GM18517 (cell line): ENCODE measurements at regions not wholly inside any gene's neighbourhood (a gene's known extent, or its start where the extent isn't known, plus 50 kb on each side); places are given as distances from the start of the nearest gene placed in this dataset.
A peak's percentile ranks its signal among the peaks of the same experiment; 100 is the strongest.

ENCODE experiments used
- ATAC-seq: cut with Tn5 transposase; IDR thresholded peaks from one replicate; pipeline ENCODE4 v1.9.1; 2021; ENCODE audit warnings: mild to moderate bottlenecking, moderate library complexity; ENCODE audit not compliant: unreplicated experiment

DNA sequence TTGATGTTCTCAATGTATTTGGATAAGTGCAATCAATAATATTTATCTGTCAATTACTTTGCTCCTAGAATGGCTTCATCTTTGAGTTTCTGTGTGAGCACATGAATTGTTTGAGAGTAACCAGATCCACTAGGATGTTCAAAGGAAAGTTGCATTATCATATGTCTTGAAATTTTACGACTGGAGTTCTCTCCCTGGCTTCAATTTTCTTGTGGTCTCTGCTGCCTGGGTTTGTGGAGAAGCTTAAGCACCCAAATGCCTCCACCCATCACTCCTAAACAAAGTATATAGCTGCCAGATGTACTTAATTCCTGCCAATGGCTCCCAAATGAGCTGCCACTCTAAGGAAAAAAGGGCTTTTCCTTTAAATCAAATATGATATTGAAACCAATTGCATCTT, 1149.4 kb upstream of the ZEB2 start:
- ATAC-seq = no peak

DNA sequence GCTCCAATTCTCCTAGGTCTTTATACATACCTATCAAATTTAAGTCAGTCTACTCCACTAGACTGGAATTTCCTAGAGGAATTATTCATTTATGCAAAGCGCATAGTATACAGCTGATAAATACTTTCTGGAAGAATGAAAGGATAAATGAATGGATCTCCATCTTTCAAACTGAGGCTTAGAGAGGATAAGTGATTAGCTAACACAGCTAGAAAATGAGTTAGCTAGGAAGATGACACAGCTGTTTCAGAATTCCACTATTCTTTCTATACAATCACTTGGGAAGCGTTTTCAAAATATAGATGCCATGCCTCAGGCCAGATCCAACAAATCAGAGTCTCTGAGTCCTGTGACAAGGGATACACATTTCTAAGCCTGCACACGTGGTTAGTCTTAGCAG, 1146.6 kb upstream of the ZEB2 start:
- no peak for ATAC-seq

DNA sequence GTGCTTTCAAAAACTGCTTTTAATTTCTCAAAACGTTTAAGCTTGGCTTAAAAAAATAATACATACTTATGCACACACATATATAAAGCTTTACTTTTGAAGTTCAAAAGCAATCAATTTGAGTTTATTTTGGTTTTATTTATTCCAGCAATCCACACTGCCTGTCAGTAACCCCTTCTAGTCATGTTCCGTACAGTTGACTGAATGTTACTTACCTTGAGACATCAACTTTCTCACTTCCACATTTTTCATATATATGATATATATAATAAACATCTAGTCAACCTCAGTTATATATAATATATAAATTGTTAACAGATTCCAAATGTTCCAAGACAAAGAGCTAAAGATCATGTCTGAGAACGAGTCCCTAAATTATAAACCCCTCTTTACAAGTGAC, 1137.3 kb upstream of the ZEB2 start:
- ATAC-seq = no peak

DNA sequence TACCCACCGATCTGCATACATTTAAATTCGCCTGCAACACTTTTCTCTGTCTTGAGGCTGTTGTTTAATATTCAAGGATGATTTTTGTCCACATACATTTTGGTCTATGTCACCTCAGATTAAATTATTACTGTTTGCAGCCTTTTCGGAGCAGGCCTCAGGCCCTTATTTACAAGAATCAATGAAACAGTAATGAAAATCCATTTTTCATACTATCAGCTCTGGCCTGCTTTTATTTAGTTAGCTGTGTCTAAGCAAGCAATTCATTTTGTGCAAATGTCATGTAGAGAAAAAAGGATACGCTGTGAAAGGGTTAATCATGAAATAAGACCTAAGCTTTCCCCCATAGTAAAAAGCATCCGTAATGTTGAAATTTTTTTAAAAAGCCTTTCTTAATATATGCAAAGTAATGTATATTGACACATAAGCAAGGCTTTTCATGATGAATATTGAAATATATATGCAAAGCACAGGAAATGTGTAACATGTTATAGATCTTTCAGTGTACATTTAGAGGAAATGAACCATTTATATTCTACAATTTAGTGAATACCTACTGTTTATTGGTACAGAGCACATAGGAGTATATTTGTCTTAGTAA, 1135.3 kb upstream of the ZEB2 start:
- ATAC-seq = no peak

DNA sequence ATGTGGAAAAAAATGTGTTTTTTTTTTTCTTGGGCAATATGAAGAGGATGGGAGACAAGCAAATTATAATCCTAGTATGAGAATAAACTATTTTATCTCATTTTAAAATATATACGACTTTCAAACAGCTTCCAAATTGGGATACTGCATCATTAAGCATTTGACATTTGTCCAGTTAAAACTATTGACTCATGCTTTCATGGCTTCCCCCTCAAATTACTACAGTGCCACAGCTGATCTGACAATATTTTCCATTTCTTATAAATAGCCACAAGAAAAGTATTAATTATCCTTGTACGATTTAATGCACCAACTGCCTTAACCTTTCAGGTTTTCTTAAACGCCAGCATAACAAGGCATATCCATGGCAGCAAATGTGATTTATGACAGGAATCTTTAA, 1134.8 kb upstream of the ZEB2 start:
- no peak for ATAC-seq

DNA sequence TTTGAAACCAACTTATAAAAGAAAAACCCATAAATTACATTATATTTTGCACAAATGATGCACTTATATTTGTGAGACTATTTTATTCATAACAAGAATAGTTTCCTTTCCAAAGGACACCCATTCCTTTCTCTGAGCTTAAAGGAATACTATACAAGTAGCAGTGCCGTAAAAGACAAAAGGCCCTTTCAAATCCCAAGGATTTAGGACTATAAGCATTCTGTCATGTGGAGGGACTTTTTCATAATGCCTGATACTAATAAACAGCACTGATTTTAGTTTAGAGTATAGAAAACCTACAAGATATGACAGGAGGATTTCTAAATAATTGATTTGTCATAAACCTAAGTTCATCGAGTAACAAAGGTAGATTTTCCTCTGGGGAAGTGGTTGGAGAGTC, 1134.2 kb upstream of the ZEB2 start:
- ATAC-seq = no peak

DNA sequence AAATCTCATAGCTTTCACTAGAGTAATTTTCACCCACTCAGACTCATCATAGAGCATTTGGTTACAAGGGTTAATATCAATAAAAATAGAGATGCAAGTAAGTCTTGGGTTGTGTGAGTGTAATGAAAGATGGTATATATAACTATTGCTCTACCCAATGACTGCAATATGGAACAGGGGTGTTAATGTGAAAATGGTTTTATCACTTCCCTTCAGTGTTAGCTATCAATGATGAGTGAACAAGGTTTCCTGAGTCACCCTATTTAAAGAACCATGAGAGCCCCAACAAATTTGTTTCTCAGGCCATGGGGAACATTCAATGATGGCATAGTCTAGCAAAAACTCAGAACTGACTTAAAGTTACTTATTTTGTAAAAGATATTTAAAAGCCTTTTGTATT, 1133.6 kb upstream of the ZEB2 start:
- ATAC-seq = no peak

DNA sequence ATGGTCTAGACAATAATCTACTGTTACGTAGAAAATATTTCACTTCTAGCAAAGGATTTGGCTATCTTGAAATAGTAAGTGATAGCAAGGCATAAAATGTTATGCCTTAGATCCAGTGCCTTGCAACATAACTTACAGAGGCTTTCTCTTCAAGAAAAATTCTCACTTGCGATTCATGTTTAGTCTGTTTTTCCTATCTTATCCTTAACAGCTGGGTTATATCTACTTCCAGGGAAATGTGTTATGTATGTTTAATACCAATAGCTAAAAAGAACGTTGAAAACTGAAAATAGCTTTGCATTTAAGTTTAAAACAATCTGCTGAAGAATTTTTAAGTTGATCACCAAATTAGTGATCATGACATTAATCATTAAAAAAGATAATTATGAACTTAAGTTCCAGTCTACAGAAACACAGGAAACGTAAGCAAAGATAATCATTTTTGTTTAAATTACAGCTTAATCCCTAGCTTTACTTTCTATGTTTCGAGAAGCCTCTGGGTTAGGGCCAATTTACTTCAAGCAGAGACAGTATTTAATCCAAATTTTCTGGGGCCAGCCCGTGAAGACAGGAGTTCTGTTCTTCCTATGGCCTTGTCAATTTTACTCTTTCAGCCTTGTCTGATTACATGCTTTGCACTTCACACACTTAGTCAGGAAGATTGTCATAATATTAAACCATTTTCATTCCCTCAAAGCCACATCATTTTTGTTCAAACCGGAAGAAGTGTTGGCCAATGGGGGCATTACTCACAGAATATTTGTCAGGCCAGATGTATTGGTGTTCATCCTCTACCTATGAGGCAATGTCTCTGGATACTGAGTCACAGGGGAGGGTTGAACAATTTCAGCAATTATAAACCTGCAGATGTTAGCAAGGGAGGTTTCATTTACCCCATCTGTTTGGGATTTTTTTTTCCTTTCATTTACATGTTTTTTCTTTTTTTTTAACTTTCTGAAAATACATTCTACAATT, 1132.9 kb upstream of the ZEB2 start:
- no peak for ATAC-seq

DNA sequence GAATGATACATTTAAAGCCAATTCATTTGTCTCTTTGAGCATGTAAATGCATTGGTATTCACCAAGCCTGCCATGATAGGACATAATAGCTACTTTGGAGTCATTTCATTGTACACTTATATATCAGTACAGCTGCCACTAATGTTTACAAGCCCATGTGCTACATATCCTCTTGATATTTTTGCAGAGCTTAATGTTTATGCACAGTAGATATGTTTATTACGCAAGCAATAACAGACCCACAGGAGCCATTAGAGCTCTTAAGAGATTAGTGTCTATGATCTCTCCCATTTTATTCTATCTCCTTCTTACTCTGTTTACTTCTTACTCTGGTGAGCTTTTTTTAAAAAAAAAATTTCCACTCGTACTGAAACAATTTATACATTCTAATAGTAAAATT, 1132.1 kb upstream of the ZEB2 start:
- ATAC-seq = no peak

DNA sequence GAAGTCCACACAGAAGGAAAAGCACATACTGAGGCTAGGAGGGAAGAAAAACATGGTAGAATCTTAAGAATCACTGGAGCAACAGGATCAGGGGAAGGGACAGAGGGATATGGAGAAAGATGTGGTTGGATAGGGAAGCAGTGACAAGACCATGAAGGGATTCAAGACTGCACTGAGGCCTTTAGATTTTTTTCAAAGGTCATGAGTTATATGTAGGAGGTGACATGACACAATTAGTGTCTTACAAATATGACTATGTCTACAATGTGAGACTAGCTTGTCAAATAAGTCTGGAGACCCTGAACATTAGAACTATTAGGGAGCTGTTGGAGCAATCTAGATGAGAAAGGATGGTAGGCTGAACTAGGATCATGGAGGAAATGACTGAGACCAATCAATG, 1130.3 kb upstream of the ZEB2 start:
- no peak for ATAC-seq

DNA sequence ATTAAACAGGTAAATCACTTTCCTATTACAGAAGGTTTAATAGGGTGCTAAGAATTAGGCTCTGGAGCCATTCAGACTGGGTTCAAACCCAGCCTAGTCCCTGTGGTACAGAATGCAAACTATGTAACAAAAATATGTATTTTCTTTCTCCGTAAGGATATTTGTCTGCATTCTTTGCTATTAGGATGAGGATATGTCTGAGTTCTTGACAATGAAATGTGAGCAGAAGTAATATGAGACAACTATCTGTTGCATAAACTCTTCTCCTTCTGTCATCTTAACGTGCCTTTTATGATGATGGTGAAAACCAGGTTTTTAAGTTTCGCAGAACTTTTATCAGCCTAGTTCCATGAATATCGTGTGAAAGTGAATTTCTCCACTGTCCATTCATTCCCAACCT, 1129.1 kb upstream of the ZEB2 start:
- ATAC-seq = no peak

DNA sequence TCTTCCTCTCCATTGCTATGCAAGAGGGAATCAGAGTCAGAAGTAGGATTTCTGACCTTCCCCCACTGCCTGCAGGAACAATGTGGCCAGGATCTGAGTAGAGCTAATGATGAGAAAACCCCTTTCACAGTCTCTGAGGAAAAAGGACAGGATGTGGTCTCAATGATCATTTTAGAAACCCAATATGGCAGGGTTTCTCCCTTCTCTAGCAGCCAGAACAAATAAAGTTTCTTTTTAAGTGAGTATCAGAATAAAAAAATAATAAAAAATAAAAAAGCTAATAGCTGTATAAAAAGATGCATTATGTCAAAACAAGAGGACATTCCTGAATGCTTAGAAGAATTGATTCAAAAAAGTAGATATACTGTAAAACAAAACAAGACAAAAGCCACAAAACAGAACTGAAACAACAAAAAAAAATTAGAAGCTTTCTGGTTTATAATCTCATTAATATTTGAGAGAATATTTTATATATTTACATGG, 1124.9 kb upstream of the ZEB2 start:
- peak; percentile 97 for ATAC-seq

DNA sequence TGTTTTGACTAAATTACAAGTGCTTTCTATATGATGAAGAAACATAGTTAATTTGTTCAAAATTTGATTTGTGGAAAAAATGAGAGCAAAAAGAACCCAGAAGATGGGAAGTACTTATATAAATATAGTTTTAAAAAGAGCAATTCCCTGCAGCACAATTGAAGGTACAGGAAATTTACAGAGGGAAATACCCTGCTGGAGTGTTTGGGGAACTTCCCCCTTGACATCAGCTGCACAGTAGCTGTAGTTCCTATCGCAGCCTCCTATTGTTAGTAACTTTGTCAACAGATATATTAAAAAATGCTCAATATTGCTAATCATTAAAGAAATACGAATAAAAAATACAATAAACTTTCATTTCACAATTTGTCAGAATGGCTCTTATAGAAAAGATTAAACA, 1118.8 kb upstream of the ZEB2 start:
- no peak for ATAC-seq

DNA sequence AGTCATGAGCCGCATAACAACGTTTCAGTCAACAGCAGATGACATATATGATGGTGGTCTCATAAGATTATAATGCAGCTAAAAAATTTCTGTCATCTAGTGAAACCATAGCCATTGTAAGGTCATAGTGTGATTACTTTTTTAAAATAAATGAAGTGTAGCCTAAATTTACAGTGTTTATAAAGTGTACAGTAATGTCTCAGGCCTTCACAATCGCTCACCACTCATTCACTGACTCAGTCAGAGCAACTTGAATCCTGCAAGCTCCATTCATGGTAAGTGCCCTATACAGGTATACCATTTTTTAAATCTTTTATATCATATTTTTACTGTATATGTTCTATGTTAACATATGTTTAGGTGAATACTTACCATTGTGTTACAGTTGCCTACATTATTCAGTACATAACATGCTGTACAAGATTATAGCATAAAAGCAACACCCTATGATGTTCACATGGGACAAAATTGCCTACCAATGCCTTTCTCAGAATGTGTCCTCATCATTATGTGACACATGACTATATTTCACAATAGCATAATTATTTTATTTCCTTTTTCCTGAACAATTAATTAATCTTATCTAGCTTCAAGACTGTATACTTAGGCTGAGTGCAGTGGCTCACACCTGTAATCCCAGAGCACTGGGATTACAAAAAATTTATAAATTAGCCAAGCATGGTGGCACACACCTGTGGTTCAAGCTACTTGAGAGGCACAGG, 1115.9 kb upstream of the ZEB2 start:
- no peak for ATAC-seq

DNA sequence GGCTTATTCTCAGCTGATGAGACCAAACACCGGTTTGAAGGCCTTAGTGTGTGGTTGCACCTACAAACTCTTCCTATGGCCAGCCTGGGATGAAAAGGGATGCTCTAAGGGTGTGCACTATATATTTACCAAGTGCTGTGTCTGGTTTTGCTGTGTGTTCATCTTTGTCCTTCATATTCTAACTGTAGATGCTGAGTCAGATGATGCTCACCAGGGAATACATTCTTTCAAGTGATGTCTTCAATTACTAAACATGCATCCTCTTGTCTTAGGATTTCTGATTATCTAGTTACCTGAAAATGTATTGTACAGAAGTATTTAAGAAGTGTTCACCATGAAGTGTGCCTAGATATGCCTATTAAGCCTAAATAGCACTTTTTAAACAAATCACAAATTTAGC, 1111.6 kb upstream of the ZEB2 start:
- no peak for ATAC-seq

DNA sequence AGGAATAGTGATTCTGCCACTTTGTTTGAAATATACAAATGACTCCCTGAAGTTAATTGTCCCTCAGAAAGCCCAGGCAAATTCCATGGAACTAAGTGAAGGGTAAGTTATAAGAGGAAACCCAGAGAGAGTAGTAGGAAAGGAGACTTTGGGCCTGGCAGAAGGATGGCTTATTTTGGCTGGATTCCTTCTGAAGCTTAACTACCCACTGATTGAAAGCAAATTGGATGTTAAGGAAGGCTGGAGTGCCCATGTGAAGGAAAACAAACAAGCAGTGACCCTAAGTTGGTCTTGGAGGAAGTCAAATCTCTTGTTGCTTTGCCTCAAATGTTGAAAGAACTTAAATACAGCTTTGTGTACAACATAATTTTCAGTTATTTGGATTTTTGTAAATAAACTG, 1106.4 kb upstream of the ZEB2 start:
- ATAC-seq = no peak

DNA sequence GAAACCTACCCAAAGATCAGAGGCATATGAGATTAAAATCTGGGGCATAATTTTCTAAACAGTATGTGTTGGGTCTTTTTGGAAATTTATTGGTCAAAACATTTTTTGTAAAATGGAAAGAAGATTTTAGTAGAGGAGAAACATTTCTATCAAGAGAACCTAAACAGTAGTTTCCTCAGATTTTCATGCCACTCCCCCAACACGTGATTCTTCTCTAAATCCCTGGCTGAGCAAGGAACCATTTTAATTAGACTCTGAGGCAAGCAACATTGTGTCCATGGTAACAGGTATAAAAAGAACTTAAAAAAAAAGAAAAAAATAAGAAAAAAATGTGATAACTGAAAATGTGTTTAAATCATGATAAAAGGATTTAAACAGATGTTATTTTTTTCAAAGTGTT, 1105.2 kb upstream of the ZEB2 start:
- no peak for ATAC-seq

DNA sequence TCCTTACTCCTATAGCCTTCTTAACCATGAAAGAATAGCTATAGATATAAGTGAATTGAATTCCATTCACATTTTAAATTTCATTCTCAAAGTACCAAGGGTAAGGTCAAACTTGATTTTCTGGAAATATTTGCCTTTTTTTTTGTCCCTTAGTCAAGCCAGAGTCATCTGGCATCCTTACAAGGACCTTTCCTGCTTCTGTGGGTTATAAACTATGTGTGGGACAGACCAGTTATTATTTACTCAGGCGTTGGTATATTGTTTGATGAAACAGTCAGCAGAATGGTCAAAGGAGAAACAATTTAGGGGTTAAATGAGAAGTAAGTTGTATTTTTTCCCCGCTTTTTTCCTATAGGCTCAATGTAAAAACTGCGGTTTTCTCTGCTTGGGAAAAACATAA, 1103.2 kb upstream of the ZEB2 start:
- no peak for ATAC-seq

DNA sequence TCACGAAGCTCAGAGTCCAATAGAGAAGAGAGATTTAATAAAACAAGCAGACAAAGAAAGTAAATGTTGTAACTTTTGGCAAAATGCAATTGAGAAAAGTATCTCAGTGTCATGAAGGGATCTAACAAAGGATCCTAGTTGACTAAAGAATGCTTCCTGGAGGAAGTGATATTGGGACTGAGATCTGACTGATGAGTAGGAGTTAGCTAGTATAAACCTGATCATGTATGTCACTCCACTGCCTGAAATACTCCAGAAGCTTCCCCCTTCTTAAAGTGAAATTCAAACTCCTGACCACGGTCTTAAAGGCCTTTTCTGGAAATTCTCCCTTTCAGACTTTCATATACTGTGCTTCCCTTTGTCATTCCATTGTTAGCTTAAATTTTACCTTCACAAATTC, 1102.4 kb upstream of the ZEB2 start:
- no peak for ATAC-seq

DNA sequence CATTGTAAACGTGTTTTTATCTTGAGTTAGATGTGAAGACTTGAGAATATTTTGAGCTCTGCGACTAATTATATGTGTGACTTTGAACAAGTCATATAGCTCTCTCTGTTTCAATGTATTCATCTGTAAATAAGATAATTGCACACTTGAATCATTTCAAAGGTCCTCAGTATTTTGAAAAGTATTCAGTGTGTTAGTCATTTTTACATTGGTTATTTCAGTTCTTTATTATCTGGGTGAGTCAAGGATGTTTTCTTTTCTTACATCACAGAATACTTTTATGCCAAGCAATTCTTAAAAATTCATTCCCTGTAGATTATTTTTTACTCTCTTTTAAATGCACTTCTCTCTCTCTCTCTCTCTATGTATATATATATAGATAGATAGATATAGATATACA, 1098.0 kb upstream of the ZEB2 start:
- no peak for ATAC-seq

DNA sequence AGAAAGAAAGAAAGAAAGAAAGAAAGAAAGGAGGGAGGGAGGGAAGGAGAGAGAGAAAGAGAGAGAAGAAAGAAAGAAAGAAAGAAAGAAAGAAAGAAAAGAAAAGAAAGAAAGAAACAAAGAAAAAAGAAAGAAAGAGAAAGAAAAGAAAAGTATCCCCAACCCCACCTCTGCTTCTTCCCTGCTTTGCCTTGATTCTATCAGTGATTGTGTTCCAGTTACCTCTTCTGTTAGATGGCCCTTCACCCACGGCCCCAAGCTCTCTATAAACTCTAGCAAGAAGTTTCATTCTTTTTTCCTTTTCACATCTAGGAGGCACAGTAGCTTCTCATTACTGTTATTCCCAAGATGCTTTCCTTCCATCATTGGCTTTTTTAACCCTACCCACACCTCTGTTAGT, 1097.5 kb upstream of the ZEB2 start:
- no peak for ATAC-seq

DNA sequence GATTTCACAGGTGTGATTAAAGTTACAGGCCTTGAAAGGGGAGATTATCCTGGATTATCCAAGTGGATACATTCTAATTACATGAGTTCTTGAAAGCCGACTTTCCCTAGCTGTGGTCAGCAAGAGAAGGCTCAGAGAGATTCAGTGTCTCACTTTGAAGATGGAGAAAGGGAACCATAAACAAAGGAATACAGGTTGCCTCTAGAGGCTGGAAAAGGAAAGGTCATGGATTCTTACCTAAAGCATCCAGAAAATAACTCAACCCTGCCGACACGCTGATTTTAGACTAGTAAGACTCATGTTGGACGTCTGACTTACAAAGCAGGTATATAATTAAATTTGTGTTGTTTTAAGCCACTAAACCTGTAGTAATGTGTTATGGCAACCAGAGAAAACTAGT, 1095.7 kb upstream of the ZEB2 start:
- no peak for ATAC-seq
